ENCODE measurements at regions not wholly inside any gene's neighbourhood (a gene's known extent, or its start where the extent isn't known, plus 50 kb on each side); places are given as distances from the start of the nearest gene placed in this dataset.
A peak's percentile ranks its signal among the peaks of the same experiment; 100 is the strongest.

DNA sequence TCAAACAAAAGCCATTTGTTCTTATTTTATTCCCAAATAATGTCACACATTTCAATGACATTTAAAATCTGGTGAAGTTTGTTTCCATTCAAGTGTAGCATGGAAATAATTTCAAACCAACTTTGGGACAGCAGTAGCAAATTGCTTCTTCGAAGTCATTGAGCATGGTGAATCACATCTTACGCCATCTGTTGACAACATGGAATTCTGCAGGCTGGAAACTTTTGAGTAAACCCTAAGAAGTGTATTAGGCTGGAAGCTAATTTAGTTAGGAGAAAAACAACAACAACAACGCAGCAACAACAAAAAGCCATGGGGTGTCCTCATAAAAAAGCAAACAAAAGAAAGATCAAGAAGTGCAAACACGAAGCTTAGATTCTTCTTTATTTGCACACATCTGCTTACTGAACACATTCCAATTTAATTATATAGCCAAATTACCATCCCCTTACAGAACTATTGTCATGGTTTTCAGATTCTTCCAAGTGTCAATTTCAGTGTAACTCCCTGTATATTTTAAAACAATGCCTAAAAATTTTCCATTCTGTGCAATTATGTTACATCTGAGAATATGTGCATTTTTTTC, 659.0 kb upstream of the CDH7 start:
- TF ChIP-seq CTCF (IDR thresholded peaks at IDR 0.05): peak; percentile 56
- no peaks in the 10 kb centered on the region for H3K4me1 Mint-ChIP-seq (ENCODE audit: unreplicated experiment)
- no peak for DNase-seq (ENCODE audit: extremely low spot score, unreplicated experiment)
- no peak overlapping the region for H3K27ac Mint-ChIP-seq (ENCODE audit: unreplicated experiment)
- no peaks in the 10 kb centered on the region for H3K27me3 Mint-ChIP-seq (ENCODE audit: unreplicated experiment)
- no peaks in the 10 kb centered on the region for H3K36me3 Mint-ChIP-seq (ENCODE audit: unreplicated experiment)
- H3K4me3 Mint-ChIP-seq (ENCODE audit: unreplicated experiment): no peak overlapping the region
- no peaks in the 10 kb centered on the region for H3K9me3 Mint-ChIP-seq (ENCODE audit: unreplicated experiment)

- H3K27ac Mint-ChIP-seq (ENCODE audit: unreplicated experiment): no peak overlapping the region
- no peak for TF ChIP-seq CTCF (IDR thresholded peaks at IDR 0.05)
- no peaks in the 10 kb centered on the region for H3K36me3 Mint-ChIP-seq (ENCODE audit: unreplicated experiment)
- H3K27me3 Mint-ChIP-seq (ENCODE audit: unreplicated experiment): no peaks in the 10 kb centered on the region
- no peaks in the 10 kb centered on the region for H3K4me1 Mint-ChIP-seq (ENCODE audit: unreplicated experiment)
- DNase-seq (ENCODE audit: extremely low spot score, unreplicated experiment): no peak
- no peak overlapping the region for H3K4me3 Mint-ChIP-seq (ENCODE audit: unreplicated experiment)
- H3K9me3 Mint-ChIP-seq (ENCODE audit: unreplicated experiment): no peaks in the 10 kb centered on the region
These were observed 667.9 kb upstream of the CDH7 start for GRCh38 chr18:65082907-65083306.

DNA sequence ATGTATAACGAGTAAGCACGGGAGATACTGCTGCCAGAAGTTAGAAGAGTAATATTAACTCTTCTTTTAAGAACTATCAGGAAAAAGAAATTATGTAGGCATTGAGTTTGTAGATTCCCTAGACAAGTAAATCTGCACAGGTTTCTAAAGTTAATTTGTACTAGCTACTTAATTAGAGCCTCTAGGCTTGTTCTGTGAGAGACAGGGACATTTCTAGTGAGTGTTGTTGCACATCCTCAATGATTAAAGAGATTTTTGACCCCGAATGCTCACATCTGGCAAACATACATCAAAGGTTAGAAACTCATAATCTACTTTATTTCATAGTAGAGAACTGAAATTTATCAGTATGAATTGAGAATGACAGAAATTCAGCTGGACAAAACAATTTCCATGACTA, 669.0 kb upstream of the CDH7 start:
- no peaks in the 10 kb centered on the region for H3K4me1 Mint-ChIP-seq (ENCODE audit: unreplicated experiment)
- no peak overlapping the region for H3K27ac Mint-ChIP-seq (ENCODE audit: unreplicated experiment)
- DNase-seq (ENCODE audit: extremely low spot score, unreplicated experiment): no peak
- no peaks in the 10 kb centered on the region for H3K27me3 Mint-ChIP-seq (ENCODE audit: unreplicated experiment)
- no peak overlapping the region for H3K4me3 Mint-ChIP-seq (ENCODE audit: unreplicated experiment)
- TF ChIP-seq CTCF (IDR thresholded peaks at IDR 0.05): no peak
- H3K36me3 Mint-ChIP-seq (ENCODE audit: unreplicated experiment): no peaks in the 10 kb centered on the region
- no peaks in the 10 kb centered on the region for H3K9me3 Mint-ChIP-seq (ENCODE audit: unreplicated experiment)

DNA sequence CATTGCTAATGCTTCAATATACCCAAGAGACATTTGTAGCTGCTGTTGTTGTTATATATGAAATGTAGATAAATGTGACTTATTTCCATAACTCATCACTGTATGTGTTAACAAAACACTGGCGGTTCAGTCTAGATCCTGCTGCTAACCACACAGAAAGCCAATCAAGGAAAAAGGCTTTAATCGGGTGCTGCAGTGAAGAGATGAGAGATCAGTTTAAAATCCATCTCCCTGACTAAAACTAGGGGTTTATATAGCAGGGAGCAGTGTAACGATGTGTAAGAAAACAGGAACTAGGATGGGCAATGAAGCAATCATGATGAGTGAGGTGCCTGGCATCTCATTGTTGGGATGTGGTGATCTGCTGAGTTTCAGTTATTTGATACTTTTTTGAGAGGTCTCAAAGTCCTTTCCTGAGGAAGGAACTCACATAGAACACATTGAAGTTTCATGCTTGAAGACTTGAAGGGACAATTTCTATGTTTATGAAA, 677.7 kb upstream of the CDH7 start:
- TF ChIP-seq CTCF (IDR thresholded peaks at IDR 0.05): no peak
- no peak overlapping the region for H3K27ac Mint-ChIP-seq (ENCODE audit: unreplicated experiment)

DNA sequence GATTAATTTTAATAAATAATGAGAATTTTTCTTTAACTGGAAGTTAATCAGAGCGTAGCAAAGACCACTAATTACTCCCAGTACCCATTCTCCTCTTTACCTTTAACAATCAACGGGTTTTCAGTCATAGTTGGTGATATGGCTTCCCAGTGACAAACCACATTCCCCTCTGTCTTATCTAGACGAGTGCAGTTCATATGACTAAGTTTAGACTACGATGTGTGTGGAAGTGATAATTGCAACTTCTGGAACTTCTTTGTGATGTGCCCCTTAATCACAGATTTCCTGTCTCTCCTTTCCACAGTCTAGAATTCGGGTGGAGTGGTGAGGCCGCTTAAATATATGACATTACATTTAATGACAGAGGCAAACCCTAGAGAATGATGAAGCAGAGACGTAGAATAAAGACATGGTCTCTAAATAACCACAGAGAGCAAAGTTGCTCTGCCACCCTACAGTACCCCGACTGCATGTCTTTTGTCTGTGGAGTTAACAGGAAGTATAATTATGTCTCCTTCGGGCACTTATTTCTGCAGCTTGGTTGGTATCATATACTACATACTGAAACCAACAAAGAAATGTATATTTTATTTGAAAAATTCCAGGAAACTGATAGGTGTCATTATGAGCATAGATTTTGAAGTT, 693.3 kb upstream of the CDH7 start:
- no peak overlapping the region for H3K27ac Mint-ChIP-seq (ENCODE audit: unreplicated experiment)
- no peak overlapping the region for H3K4me3 Mint-ChIP-seq (ENCODE audit: unreplicated experiment)
- no peak for DNase-seq (ENCODE audit: extremely low spot score, unreplicated experiment)
- H3K27me3 Mint-ChIP-seq (ENCODE audit: unreplicated experiment): no peaks in the 10 kb centered on the region
- no peak for TF ChIP-seq CTCF (IDR thresholded peaks at IDR 0.05)
- H3K9me3 Mint-ChIP-seq (ENCODE audit: unreplicated experiment): peaks cover 22% of the 10 kb centered on the region
- no peaks in the 10 kb centered on the region for H3K36me3 Mint-ChIP-seq (ENCODE audit: unreplicated experiment)
- H3K4me1 Mint-ChIP-seq (ENCODE audit: unreplicated experiment): no peaks in the 10 kb centered on the region

More for the DNA sequence above, 677.7 kb upstream of the CDH7 start:
- Mint-ChIP-seq H3K9me3 (ENCODE audit: unreplicated experiment) (no peaks in the 10 kb centered on the region), H3K4me1 (ENCODE audit: unreplicated experiment) (no peaks in the 10 kb centered on the region), H3K27me3 (ENCODE audit: unreplicated experiment) (no peaks in the 10 kb centered on the region), H3K4me3 (ENCODE audit: unreplicated experiment) (no peak overlapping the region), H3K36me3 (ENCODE audit: unreplicated experiment) (no peaks in the 10 kb centered on the region)
- no peak for DNase-seq (ENCODE audit: extremely low spot score, unreplicated experiment)

Measured in osteocyte (in vitro differentiated cells).